GM23338 (cell line): ENCODE measurements at regions not wholly inside any gene's neighbourhood (a gene's known extent, or its start where the extent isn't known, plus 50 kb on each side); places are given as distances from the start of the nearest gene placed in this dataset.

Experiments used
- CREB1 ChIP-seq: fragments of 250-450 bp; sonication (Bioruptor Pico); IDR thresholded peaks from 2 replicates; pipeline ENCODE4 v1.5.0; 2020; ENCODE audit warnings: low read depth, mild to moderate bottlenecking, moderate library complexity
- EZH2 ChIP-seq: fragments of 200-600 bp; sonication (generic); IDR thresholded peaks from one replicate; pipeline ENCODE4 v1.8.0; 2017; ENCODE audit warnings: antibody characterized with exemption, mild to moderate bottlenecking, low read depth; ENCODE audit not compliant: unreplicated experiment
- EZH2phosphoT487 ChIP-seq: fragments of 200-600 bp; sonication (generic); IDR thresholded peaks from one replicate; pipeline ENCODE4 v1.8.1; 2018; ENCODE audit warnings: antibody characterized with exemption; ENCODE audit not compliant: unreplicated experiment
- POLR2AphosphoS5 ChIP-seq: IDR thresholded peaks from 2 replicates; pipeline ENCODE4 v1.6.1; 2016; ENCODE audit warnings: antibody characterized with exemption, low read depth
- ZNF114 ChIP-seq: fragments of 250-450 bp; sonication (Bioruptor Pico); IDR thresholded peaks from 2 replicates; pipeline ENCODE4 v1.5.0; 2020; ENCODE audit warnings: mild to moderate bottlenecking, moderate library complexity
- TF ChIP-seq, protein P1 (sequence below), 2 experiments: fragments of 200-600 bp in 1 of 2; sonication (generic) in 1 of 2; conservative IDR thresholded peaks; 2 replicates each; pipeline versions ENCODE4 v1.5.1 to v1.6.1; 2016 to 2017; ENCODE audit warnings: antibody characterized with exemption in 2 of 2, low read depth in 2 of 2, mild to moderate bottlenecking in 2 of 2, moderate library complexity in 1 of 2

DNA sequence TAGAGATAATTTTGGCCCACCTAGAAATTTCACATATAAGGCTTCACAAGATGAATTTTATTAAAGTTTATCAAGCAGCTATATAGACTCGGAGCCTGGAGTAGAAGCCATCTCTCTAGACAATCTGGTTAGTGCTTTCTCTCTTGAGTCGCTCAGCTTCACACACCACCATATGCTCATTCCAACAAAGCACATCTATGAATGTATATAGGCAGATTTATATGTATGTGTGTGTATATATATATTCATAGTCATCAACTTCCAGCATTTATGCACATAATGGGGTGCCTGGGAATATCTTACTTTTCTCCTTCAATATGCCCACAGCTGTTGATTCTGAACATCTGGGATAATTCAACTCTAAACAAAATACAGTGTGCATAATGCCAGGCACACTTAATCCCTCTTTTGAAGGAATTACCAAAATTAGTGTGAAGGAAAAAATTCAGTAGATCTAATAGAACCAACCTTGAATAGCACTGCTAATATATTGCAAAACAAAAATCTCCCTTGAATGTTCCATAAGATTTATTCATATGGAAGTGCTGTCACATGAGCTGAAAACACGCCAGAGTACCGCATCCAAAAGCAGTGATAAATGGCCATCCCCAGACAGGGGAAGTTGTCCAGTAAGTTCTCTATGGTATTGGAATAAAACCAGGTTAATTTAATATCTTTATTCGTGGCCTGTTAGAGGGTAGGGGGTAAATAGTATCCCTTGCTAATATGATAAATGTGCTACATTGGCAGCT is 56.0 kb upstream of the MOCS2 start:
- TF ChIP-seq, protein P1, sequence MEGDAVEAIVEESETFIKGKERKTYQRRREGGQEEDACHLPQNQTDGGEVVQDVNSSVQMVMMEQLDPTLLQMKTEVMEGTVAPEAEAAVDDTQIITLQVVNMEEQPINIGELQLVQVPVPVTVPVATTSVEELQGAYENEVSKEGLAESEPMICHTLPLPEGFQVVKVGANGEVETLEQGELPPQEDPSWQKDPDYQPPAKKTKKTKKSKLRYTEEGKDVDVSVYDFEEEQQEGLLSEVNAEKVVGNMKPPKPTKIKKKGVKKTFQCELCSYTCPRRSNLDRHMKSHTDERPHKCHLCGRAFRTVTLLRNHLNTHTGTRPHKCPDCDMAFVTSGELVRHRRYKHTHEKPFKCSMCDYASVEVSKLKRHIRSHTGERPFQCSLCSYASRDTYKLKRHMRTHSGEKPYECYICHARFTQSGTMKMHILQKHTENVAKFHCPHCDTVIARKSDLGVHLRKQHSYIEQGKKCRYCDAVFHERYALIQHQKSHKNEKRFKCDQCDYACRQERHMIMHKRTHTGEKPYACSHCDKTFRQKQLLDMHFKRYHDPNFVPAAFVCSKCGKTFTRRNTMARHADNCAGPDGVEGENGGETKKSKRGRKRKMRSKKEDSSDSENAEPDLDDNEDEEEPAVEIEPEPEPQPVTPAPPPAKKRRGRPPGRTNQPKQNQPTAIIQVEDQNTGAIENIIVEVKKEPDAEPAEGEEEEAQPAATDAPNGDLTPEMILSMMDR (conservative IDR thresholded peaks at IDR 0.05; ENCODE audit: low read depth in 2 of 2), result no peak
- TF ChIP-seq EZH2phosphoT487, result no peak
- no peak for TF ChIP-seq CREB1 (CRISPR knock-in tag)
- no peak for TF ChIP-seq POLR2AphosphoS5
- no peak for TF ChIP-seq ZNF114 (CRISPR knock-in tag)
- TF ChIP-seq EZH2, result no peak
